ENCODE measurements at regions not wholly inside any gene's neighbourhood (a gene's known extent, or its start where the extent isn't known, plus 50 kb on each side); places are given as distances from the start of the nearest gene placed in this dataset.
"Not testable (repeated sequence)": the region's sequence is repeated elsewhere in the genome, so short reads cannot be mapped to it uniquely, and the experiment has no call there.

- DNase-seq = not testable (repeated sequence)
These were observed 136.7 kb downstream of the HAO1 start for GRCh38 chr20:7803411-7804151.

GRCh38 chr20:7806831-7807230, 133.4 kb downstream of the HAO1 start:
- DNase-seq = no peak

GRCh38 chr20:7817286-7817685, 123.0 kb downstream of the HAO1 start:
- DNase-seq = no peak

- no peak for DNase-seq
These were observed 121.8 kb downstream of the HAO1 start for GRCh38 chr20:7818477-7818876.

- no peak for DNase-seq
These were observed 119.4 kb downstream of the HAO1 start for GRCh38 chr20:7820897-7821296.

GRCh38 chr20:7822772-7823171, 117.5 kb downstream of the HAO1 start:
- DNase-seq = no peak

- DNase-seq = peak; percentile 16
These were observed 111.8 kb downstream of the HAO1 start for GRCh38 chr20:7828437-7828836.

GRCh38 chr20:7829031-7829430, 111.2 kb downstream of the HAO1 start:
- no peak for DNase-seq

GRCh38 chr20:7829776-7830175, 110.5 kb downstream of the HAO1 start:
- peak; percentile 35 for DNase-seq

Data from fibroblast of upper back skin (primary cell).